Fibroblast of lung (primary cell): ENCODE measurements at regions not wholly inside any gene's neighbourhood (a gene's known extent, or its start where the extent isn't known, plus 50 kb on each side); places are given as distances from the start of the nearest gene placed in this dataset.

Experiments
- DNase-seq, 2 donors: peaks; one replicate each; pipeline versions ENCODE4 v3.0.0 to v3.0.0-alpha.2; 2010; ENCODE audit warnings: low read depth in 2 of 2
- H2AFZ ChIP-seq: 2 replicates; pipeline ENCODE4 v1.5.1; 2012; ENCODE audit warnings: low read length, control low read depth, inconsistent platforms
- H3K27ac ChIP-seq: 2 replicates; pipeline ENCODE4 v1.5.1; 2011; ENCODE audit warnings: low read length, control low read depth; ENCODE audit not compliant: insufficient read depth
- H3K27me3 ChIP-seq: 2 replicates; pipeline ENCODE4 v1.5.1; 2011; ENCODE audit warnings: mild to moderate bottlenecking, low read length; ENCODE audit not compliant: control insufficient read depth, insufficient read depth
- H3K36me3 ChIP-seq: 2 replicates; pipeline ENCODE4 v1.5.1; 2011; ENCODE audit warnings: low read length; ENCODE audit not compliant: control insufficient read depth, insufficient read depth
- H3K4me1 ChIP-seq: 2 replicates; pipeline ENCODE4 v1.5.1; 2011; ENCODE audit warnings: low read length; ENCODE audit not compliant: control insufficient read depth, insufficient read depth; ENCODE audit errors: extremely low read depth
- H3K4me2 ChIP-seq: 2 replicates; pipeline ENCODE4 v1.5.1; 2011; ENCODE audit warnings: low read length, control low read depth; ENCODE audit not compliant: insufficient read depth; ENCODE audit errors: extremely low read depth
- H3K4me3 ChIP-seq, 4 experiments: fragments of 200-600 bp in 1 of 4; sonication (generic) in 1 of 4; replicated peaks in 1 of 4; 2 replicates each; pipeline ENCODE4 v1.5.1; 2011 to 2016; ENCODE audit warnings: low read length in 4 of 4, low read depth in 3 of 4, mild to moderate bottlenecking in 3 of 4, control low read depth in 2 of 4, inconsistent platforms in 1 of 4, mixed read lengths in 1 of 4; ENCODE audit not compliant: insufficient read depth in 1 of 4; ENCODE audit errors: control extremely low read depth in 1 of 4
- H3K79me2 ChIP-seq: 2 replicates; pipeline ENCODE4 v1.5.1; 2012; ENCODE audit warnings: mild to moderate bottlenecking, low read length, inconsistent platforms; ENCODE audit not compliant: control insufficient read depth, insufficient read depth
- H3K9ac ChIP-seq: 2 replicates; pipeline ENCODE4 v1.5.1; 2011; ENCODE audit warnings: mild to moderate bottlenecking, low read length, control low read depth; ENCODE audit not compliant: insufficient read depth
- H3K9me3 ChIP-seq: 2 replicates; pipeline ENCODE4 v1.5.1; 2012; ENCODE audit warnings: low read depth, low read length; ENCODE audit not compliant: control insufficient read depth, insufficient read depth
- H4K20me1 ChIP-seq: 2 replicates; pipeline ENCODE4 v1.5.1; 2011; ENCODE audit warnings: low read length; ENCODE audit not compliant: control insufficient read depth, insufficient read depth; ENCODE audit errors: extremely low read depth
- CTCF ChIP-seq, 2 donors: IDR thresholded peaks in 1 of 2; conservative IDR thresholded peaks in 1 of 2; 1 replicate in 1 of 2; 2 replicates in 1 of 2; pipeline ENCODE4 v1.5.1; 2011 to 2012; ENCODE audit warnings: low read length in 2 of 2, control low read depth in 1 of 2, inconsistent platforms in 1 of 2, low read depth in 1 of 2, mild to moderate bottlenecking in 1 of 2
- EZH2 ChIP-seq: IDR thresholded peaks from 2 replicates; pipeline ENCODE4 v1.5.1; 2012; ENCODE audit warnings: low read length, control low read depth, mild to moderate bottlenecking; ENCODE audit errors: missing control alignments

GRCh38 chr4:10773656-10774055 is 89.1 kb upstream of the CLNK start:
- H4K20me1 ChIP-seq, result no peaks in the 10 kb centered on the region
- H3K79me2 ChIP-seq, result no peaks in the 10 kb centered on the region
- H3K9ac ChIP-seq, result no peak overlapping the region
- DNase-seq, result no peak
- H3K4me1 ChIP-seq, result no peaks in the 10 kb centered on the region
- H3K9me3 ChIP-seq, result no peaks in the 10 kb centered on the region
- H3K27me3 ChIP-seq, result no peaks in the 10 kb centered on the region
- no peak for TF ChIP-seq CTCF (conservative IDR thresholded peaks at IDR 0.05 in 1 of 2, IDR thresholded peaks at IDR 0.05 in 1 of 2; ENCODE audit: low read depth in 1 of 2, low read length in 2 of 2)
- no peak for TF ChIP-seq EZH2
- H3K27ac ChIP-seq, result no peak overlapping the region
- no peak overlapping the region for H3K4me2 ChIP-seq
- no peak overlapping the region for H3K4me3 ChIP-seq
- H3K36me3 ChIP-seq, result no peaks in the 10 kb centered on the region
- no peak overlapping the region for H2AFZ ChIP-seq

GRCh38 chr4:10773010-10773409 is 88.4 kb upstream of the CLNK start:
- Histone ChIP-seq H4K20me1 (no peaks in the 10 kb centered on the region), H3K9me3 (no peaks in the 10 kb centered on the region), H3K4me2 (no peak overlapping the region), H3K27me3 (no peaks in the 10 kb centered on the region), H3K4me1 (no peaks in the 10 kb centered on the region), H2AFZ (no peak overlapping the region), H3K4me3 (no peak overlapping the region), H3K36me3 (no peaks in the 10 kb centered on the region), H3K79me2 (no peaks in the 10 kb centered on the region), H3K9ac (no peak overlapping the region), H3K27ac (no peak overlapping the region)
- peak; percentile 11 to 12 for DNase-seq
- TF ChIP-seq CTCF (conservative IDR thresholded peaks at IDR 0.05 in 1 of 2, IDR thresholded peaks at IDR 0.05 in 1 of 2; ENCODE audit: low read depth in 1 of 2, low read length in 2 of 2) (no peak), EZH2 (no peak)

GRCh38 chr4:10765386-10765785 is 80.8 kb upstream of the CLNK start:
- H3K9me3 ChIP-seq, result no peaks in the 10 kb centered on the region
- H3K27me3 ChIP-seq, result no peaks in the 10 kb centered on the region
- H3K9ac ChIP-seq, result no peak overlapping the region
- H3K4me1 ChIP-seq, result peaks cover 2% of the 10 kb centered on the region
- H3K79me2 ChIP-seq, result no peaks in the 10 kb centered on the region
- no peaks in the 10 kb centered on the region for H3K36me3 ChIP-seq
- H2AFZ ChIP-seq, result no peak overlapping the region
- no peak overlapping the region for H3K27ac ChIP-seq
- H4K20me1 ChIP-seq, result no peaks in the 10 kb centered on the region
- TF ChIP-seq EZH2 (no peak), CTCF (conservative IDR thresholded peaks at IDR 0.05 in 1 of 2, IDR thresholded peaks at IDR 0.05 in 1 of 2; ENCODE audit: low read depth in 1 of 2, low read length in 2 of 2) (no peak)
- H3K4me2 ChIP-seq, result no peak overlapping the region
- H3K4me3 ChIP-seq, result no peak overlapping the region
- no peak for DNase-seq
